ENCODE measurements at regions not wholly inside any gene's neighbourhood (a gene's known extent, or its start where the extent isn't known, plus 50 kb on each side); places are given as distances from the start of the nearest gene placed in this dataset.

- TF ChIP-seq CTCF (IDR thresholded peaks at IDR 0.05) (no peak), EZH2 (IDR thresholded peaks at IDR 0.05; ENCODE audit: borderline replicate concordance, insufficient read depth, low read depth, low read length, poor library complexity, severe bottlenecking) (no peak)
Measured at GRCh38 chr7:118801366-118801765, 576.9 kb downstream of the ANKRD7 start.
